GM10248 (cell line): ENCODE measurements at regions not wholly inside any gene's neighbourhood (a gene's known extent, or its start where the extent isn't known, plus 50 kb on each side); places are given as distances from the start of the nearest gene placed in this dataset.

Experiments
- CTCF ChIA-PET: fragments of 300-600 bp; sonication (Branson Sonifier 250); formaldehyde crosslinking; extraction: SDS; loops from one replicate; lab custom pipeline; 2021; ENCODE audit warnings: antibody characterized with exemption; lab: Yijun Ruan, JAX
- POLR2A ChIA-PET: fragments of 350-650 bp; sonication (Branson Sonifier 250); formaldehyde crosslinking; extraction: SDS; loops from one replicate; lab custom pipeline; 2020; ENCODE audit warnings: antibody characterized with exemption; lab: Yijun Ruan, JAX
- DNase-seq: peaks from one replicate; pipeline ENCODE4 v3.0.0; 2012; ENCODE audit errors: extremely low spot score
- CTCF ChIP-seq: IDR thresholded peaks from 2 replicates; pipeline ENCODE4 v1.5.1; 2012; ENCODE audit warnings: mild to moderate bottlenecking, low read depth; ENCODE audit errors: extremely low read depth, missing control alignments, control extremely low read depth

DNA sequence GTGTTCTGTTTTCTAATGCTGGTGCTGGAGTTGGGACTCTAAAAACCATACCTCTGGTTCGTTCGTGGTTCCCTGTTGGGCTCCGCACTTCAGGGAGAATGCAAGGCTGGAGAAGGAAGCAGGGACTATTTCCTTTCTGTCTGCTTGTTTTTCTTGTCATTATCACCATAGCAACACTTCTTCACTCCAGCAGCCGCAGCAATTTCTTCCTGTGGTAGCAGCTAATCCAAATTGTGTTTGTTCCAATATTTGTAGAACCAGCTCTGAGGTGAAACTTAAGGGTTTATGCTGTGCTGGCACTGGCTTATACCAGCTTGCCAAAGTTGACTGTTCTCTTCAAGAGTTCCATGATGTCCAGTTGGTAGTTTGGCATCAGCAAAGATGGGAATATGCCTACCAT lies 301.4 kb upstream of the SYT4 start:
- CTCF ChIA-PET, result interaction anchor here (0.6 kb wide), 1 partner anchor 9 kb away, joined by 3 read pairs; no protein-coding TSS in a partner anchor
- POLR2A ChIA-PET, result no interaction called here
- no peak for DNase-seq
- no peak for TF ChIP-seq CTCF

GRCh38 chr18:43581936-43582519 lies 304.7 kb upstream of the SYT4 start:
- ChIA-PET POLR2A (no interaction called here), CTCF (interaction anchor here (0.8 to 2.4 kb wide), 2 partner anchors 10 to 1468 kb away, joined by 3 to 13 read pairs; no protein-coding TSS in a partner anchor)
- TF ChIP-seq CTCF, result no peak
- DNase-seq, result no peak

- POLR2A ChIA-PET, result no interaction called here
- peak; percentile 44 for TF ChIP-seq CTCF
- peak; percentile 31 for DNase-seq
These were observed 310.4 kb upstream of the SYT4 start for GRCh38 chr18:43587538-43588153.

DNA sequence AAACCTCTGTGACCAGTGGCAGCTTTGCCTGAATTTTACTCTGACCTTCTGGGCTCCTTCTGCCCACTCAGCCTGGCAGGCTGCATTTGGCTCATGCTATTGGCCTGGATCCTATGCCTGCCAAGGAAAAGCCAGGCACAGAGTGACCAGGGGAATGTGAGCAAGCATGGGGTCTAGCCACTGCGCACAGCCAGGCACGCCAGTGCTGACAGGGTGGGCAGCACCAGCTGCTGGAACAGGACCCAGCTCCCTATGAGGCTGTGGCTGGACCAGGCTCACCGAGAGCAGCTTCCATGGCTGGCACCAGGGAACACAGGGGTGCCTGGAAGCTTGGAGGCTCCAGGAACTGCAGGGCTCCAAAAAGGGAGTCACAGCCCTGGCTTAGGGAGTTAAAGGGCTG lies 311.5 kb upstream of the SYT4 start:
- TF ChIP-seq CTCF, result no peak
- CTCF ChIA-PET, result interaction anchor here (1.0 to 6.7 kb wide), 8 partner anchors 8 to 1291 kb away, joined by 3 to 122 read pairs (median 8); no protein-coding TSS in a partner anchor

More at GRCh38 chr18:43587538-43588153, 310.4 kb upstream of the SYT4 start:
- CTCF ChIA-PET, result interaction anchor here (0.6 to 6.7 kb wide), 16 partner anchors 9 to 1847 kb away, joined by 3 to 122 read pairs (median 5); no protein-coding TSS in a partner anchor

DNA sequence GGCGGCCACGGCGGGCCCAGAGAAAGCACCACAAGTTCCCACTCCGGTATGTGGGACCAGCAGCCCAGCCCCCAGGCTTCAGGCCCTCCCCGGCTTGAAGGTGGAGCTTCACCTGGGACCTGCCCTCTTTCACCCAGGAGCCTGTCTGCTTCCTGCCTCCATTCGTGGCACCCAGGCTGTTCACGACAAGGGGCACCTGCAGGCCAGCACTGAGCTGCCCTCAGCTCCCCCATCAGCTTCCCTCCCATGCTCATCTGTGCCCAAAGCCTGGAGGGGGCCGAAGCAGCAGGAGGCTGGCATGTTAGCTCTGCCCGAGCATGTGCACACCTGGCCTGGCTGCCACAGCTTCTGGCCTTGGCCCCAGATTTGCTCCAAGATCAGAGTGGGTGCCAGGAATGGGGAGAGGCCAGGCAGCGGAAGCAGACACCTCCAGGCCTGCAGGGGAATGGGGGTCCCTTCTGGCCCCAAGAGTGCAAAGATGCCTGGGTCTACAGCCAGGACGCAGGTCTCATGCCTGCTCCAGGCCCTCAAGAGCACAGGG lies 312.4 kb upstream of the SYT4 start:
- CTCF ChIA-PET, result interaction anchor here (0.9 to 6.7 kb wide), 6 partner anchors 10 to 30 kb away, joined by 3 to 122 read pairs (median 6); no protein-coding TSS in a partner anchor
- TF ChIP-seq CTCF, result no peak
- DNase-seq, result no peak
- POLR2A ChIA-PET, result no interaction called here

More for the DNA sequence above, 311.5 kb upstream of the SYT4 start:
- DNase-seq, result no peak
- POLR2A ChIA-PET, result no interaction called here

DNA sequence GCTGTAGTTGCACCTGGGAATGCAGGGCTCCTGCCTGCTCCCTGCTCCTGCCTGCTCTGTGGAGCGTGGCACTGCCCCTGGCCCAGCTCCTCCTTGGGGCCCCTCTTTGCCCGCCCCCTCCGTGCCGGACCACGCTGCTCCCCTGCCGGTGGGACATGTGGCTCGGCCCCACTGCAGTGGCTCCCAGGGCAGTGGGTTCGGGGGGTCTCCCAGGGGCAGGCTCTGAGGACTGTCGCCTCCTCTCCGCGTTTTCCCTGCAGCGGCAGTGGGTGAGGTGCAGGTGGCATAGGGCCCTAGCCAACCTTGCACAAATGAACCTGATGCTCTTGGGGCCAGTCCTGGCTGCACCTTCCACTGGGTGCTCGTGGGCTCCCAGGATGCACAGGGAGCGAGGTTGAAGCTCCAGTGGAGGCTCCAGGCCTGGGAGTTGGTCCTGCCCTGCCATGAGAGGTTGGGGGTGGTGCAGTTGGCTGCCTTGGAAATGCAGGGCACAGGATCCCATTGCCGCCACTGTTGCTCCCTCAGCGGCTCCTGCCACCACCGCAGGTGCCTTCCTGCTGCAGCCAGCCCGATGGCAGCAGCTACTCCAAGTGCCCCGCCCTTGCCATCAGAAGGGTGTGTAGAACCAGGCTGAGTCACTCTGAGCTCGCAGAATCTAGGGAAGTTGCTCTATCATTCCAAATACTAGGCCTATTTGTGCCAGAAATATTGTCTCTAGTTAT lies 313.1 kb upstream of the SYT4 start:
- DNase-seq, result no peak
- ChIA-PET POLR2A (no interaction called here), CTCF (interaction anchor here (0.9 to 6.7 kb wide), 4 partner anchors 19 to 26 kb away, joined by 3 to 122 read pairs (median 28); no protein-coding TSS in a partner anchor)
- no peak for TF ChIP-seq CTCF
